HG03097 (cell line): ENCODE measurements at regions not wholly inside any gene's neighbourhood (a gene's known extent, or its start where the extent isn't known, plus 50 kb on each side); places are given as distances from the start of the nearest gene placed in this dataset.

Experiments
- ATAC-seq: cut with Tn5 transposase; IDR thresholded peaks from one replicate; pipeline ENCODE4 v1.9.1; 2021; ENCODE audit not compliant: unreplicated experiment, low FRiP score

- no peak for ATAC-seq
Measured at GRCh38 chr7:67947191-67947590, 950.6 kb downstream of the TYW1 start.

GRCh38 chr7:67947646-67948045 is 951.0 kb downstream of the TYW1 start:
- ATAC-seq, result no peak

- no peak for ATAC-seq
Measured at GRCh38 chr7:67950321-67951083, 953.9 kb downstream of the TYW1 start.

- ATAC-seq, result no peak
Measured at GRCh38 chr7:67955061-67955460, 958.4 kb downstream of the TYW1 start.

GRCh38 chr7:67962863-67963262 is 966.2 kb downstream of the TYW1 start:
- ATAC-seq, result no peak

GRCh38 chr7:67976490-67976889 is 979.9 kb downstream of the TYW1 start:
- ATAC-seq, result no peak

GRCh38 chr7:67983486-67983885 is 986.9 kb downstream of the TYW1 start:
- ATAC-seq, result no peak

GRCh38 chr7:67984326-67984725 is 987.7 kb downstream of the TYW1 start:
- no peak for ATAC-seq

- no peak for ATAC-seq
Measured at GRCh38 chr7:67989142-67989541, 992.5 kb downstream of the TYW1 start.

- no peak for ATAC-seq
Measured at GRCh38 chr7:67990003-67990402, 993.4 kb downstream of the TYW1 start.

GRCh38 chr7:67990716-67991115 is 994.1 kb downstream of the TYW1 start:
- no peak for ATAC-seq

GRCh38 chr7:67992287-67992686 is 995.7 kb downstream of the TYW1 start:
- no peak for ATAC-seq

GRCh38 chr7:68005992-68006391 is 1009.4 kb downstream of the TYW1 start:
- ATAC-seq, result no peak

GRCh38 chr7:68006619-68007018 is 1010.0 kb downstream of the TYW1 start:
- ATAC-seq, result no peak

- ATAC-seq, result no peak
Measured at GRCh38 chr7:68009716-68010115, 1013.1 kb downstream of the TYW1 start.

- no peak for ATAC-seq
Measured at GRCh38 chr7:68014031-68014736, 1017.6 kb downstream of the TYW1 start.

GRCh38 chr7:68015122-68015977 is 1018.7 kb downstream of the TYW1 start:
- ATAC-seq, result no peak

GRCh38 chr7:68015978-68016532 is 1019.4 kb downstream of the TYW1 start:
- no peak for ATAC-seq

GRCh38 chr7:68020102-68020501 is 1023.5 kb downstream of the TYW1 start:
- ATAC-seq, result no peak

GRCh38 chr7:68025369-68025768 is 1028.7 kb downstream of the TYW1 start:
- ATAC-seq, result no peak

GRCh38 chr7:68030530-68030929 is 1033.9 kb downstream of the TYW1 start:
- no peak for ATAC-seq
